ENCODE measurements at regions not wholly inside any gene's neighbourhood (a gene's known extent, or its start where the extent isn't known, plus 50 kb on each side); places are given as distances from the start of the nearest gene placed in this dataset.

DNA sequence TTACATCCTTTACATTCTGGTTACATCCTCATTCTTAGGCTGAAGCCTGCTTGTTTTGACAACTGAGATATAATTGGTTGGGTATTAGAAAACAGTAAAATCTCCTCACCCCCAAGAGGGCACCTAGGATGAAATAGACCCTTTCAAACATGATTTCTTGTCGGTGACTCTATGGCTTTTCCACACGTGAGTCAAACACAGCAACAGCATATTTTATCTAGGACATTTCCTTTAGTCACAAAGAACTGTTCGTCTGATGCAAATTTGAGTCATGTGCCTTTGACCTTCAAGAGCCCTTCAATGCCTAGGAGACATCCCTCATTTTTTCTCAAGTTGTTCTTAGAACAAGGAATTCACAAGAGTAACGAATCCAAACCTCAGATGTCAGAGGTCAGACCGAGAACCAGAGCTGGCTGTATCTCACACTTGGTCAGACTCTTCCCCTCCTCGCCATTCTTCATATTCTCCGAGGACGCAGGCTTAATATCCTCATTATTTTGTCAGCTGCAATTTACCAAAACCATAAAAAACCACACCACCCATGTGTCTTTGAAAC is 60.5 kb upstream of the ALKAL2 start:
- peak; percentile 41 for DNase-seq (ENCODE audit: low read depth)
- TF ChIP-seq, protein P1, sequence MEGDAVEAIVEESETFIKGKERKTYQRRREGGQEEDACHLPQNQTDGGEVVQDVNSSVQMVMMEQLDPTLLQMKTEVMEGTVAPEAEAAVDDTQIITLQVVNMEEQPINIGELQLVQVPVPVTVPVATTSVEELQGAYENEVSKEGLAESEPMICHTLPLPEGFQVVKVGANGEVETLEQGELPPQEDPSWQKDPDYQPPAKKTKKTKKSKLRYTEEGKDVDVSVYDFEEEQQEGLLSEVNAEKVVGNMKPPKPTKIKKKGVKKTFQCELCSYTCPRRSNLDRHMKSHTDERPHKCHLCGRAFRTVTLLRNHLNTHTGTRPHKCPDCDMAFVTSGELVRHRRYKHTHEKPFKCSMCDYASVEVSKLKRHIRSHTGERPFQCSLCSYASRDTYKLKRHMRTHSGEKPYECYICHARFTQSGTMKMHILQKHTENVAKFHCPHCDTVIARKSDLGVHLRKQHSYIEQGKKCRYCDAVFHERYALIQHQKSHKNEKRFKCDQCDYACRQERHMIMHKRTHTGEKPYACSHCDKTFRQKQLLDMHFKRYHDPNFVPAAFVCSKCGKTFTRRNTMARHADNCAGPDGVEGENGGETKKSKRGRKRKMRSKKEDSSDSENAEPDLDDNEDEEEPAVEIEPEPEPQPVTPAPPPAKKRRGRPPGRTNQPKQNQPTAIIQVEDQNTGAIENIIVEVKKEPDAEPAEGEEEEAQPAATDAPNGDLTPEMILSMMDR (IDR thresholded peaks at IDR 0.05; ENCODE audit: insufficient read depth, low read depth, low read length), result no peak
- H3K4me3 ChIP-seq (ENCODE audit: low read depth, low read length), result no peak overlapping the region

DNA sequence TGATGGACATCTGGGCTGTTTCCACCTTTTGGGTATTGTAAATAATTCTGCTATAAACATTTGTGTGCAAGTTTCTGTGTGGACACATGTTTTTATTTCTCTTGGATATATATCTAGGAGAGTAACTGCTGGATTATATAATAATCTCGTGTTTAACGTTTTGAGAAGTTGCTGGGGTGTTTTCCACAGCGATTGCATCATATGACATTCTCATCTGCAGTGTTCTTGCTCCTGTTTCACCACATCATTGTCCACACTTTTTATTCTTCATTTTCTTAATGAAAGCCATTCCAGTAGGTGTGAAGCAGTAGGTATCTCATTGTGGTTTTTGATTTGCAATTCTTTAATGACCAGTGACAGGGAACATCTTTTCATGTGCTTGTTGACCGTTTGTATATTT is 56.9 kb upstream of the ALKAL2 start:
- DNase-seq (ENCODE audit: low read depth), result no peak
- no peak overlapping the region for H3K4me3 ChIP-seq (ENCODE audit: low read depth, low read length)
- TF ChIP-seq, protein P1 (IDR thresholded peaks at IDR 0.05; ENCODE audit: insufficient read depth, low read depth, low read length), result no peak

DNA sequence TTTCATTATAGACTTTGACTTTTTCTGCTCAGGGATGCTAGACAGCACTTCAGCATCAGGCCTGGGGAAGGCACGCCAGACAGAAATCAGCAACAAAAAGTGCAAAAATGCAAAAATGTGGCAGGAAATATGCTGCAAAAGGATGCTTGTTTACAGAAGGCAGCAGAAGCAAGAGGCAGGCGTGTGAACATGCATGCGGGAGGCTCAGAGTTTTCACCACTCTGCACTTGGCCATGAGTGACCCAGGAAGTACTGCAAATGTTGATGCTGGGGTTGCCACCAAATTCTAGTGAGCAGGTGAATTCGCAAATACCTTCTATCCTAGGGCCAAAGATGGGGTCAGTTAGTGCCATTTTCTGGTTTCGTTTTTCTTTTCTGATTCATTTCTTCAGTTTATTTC is 55.5 kb upstream of the ALKAL2 start:
- H3K4me3 ChIP-seq (ENCODE audit: low read depth, low read length), result no peak overlapping the region
- TF ChIP-seq, protein P1 (IDR thresholded peaks at IDR 0.05; ENCODE audit: insufficient read depth, low read depth, low read length), result no peak
- no peak for DNase-seq (ENCODE audit: low read depth)

DNA sequence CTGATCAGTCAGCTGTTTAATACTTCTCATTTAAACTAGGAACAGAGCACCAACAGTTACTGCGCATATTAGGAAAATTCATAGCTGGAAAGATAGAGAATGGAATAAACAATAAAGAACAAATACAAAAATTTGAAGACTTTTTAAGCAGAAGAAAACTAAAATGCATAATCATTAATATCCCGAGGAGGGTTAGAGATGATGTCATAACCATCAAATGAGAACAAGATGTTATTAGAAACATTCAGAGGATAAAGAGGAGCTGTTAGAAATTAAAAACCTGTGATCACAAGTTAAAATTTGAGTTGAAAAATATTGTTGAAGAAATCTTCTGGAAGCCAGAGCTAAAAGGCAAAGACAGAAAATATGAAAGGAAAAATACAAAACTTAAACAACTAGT is 54.0 kb upstream of the ALKAL2 start:
- no peak overlapping the region for H3K4me3 ChIP-seq (ENCODE audit: low read depth, low read length)
- TF ChIP-seq, protein P1 (IDR thresholded peaks at IDR 0.05; ENCODE audit: insufficient read depth, low read depth, low read length), result no peak
- DNase-seq (ENCODE audit: low read depth), result no peak

DNA sequence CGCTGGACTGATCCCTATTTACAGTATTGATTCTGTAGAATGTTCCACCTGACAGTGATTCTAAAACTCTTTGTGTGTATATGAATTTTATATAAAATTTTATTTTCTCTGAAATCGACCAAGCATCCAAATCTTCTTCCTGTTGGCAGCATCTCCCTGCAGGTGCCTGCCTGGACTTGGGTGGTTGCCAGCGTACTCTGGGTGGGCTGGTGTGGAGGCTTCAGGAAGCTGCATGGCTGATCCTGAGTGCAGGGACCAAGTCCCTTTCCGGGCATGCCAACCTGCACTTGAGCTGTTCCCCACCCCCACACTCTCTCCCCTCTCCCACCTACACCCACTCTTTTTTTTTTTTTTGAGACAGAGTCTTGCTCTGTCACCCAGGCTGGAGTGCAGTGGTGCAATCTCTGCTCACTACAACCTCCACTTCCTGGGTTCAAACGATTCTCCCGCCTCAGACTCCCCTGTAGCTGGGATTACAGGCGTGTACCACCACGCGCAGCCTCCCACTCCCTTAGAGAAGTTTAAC is 53.2 kb upstream of the ALKAL2 start:
- DNase-seq (ENCODE audit: low read depth), result no peak

More for the DNA sequence above, 53.2 kb upstream of the ALKAL2 start:
- no peak overlapping the region for H3K4me3 ChIP-seq (ENCODE audit: low read depth, low read length)
- TF ChIP-seq, protein P1 (IDR thresholded peaks at IDR 0.05; ENCODE audit: insufficient read depth, low read depth, low read length), result no peak

Measured in fibroblast of villous mesenchyme (primary cell).